Body of pancreas (tissue), 4 donors: ENCODE measurements at regions not wholly inside any gene's neighbourhood (a gene's known extent, or its start where the extent isn't known, plus 50 kb on each side); places are given as distances from the start of the nearest gene placed in this dataset.

Source experiments
- CTCF ChIP-seq, 7 experiments: fragments of 450-650 bp in 4 of 7; fragments of 200-600 bp in 3 of 7; sonication (generic) in 3 of 7; IDR thresholded peaks; one replicate each; pipeline ENCODE4 v1.5.1; 2016 to 2019; ENCODE audit warnings: antibody characterized with exemption in 7 of 7
- POLR2A ChIP-seq, 3 donors: fragments of 450-650 bp; IDR thresholded peaks; one replicate each; pipeline ENCODE4 v1.6.1; 2016; ENCODE audit warnings: antibody characterized with exemption in 3 of 3, mild to moderate bottlenecking in 2 of 3

DNA sequence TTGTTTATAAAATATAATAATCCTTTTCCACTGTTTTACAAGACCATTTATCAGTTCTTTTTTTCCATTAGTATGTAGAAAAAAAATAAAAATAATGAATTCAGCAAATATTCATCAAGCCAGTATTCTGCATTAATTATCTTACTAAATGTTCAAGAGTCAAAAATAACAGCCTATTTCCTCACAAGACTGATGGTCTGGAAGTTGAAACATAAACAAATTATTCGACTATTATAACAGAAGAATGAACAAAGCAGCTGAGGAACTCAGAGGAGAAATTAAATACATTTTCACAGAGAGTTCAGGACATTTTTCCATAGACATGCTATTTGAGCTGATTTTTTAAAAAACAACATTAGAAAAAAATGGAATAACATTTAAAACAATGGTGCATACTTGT, 2594.8 kb downstream of the ARAP2 start:
- TF ChIP-seq CTCF (IDR thresholded peaks at IDR 0.05): no peak
- no peak for TF ChIP-seq POLR2A (IDR thresholded peaks at IDR 0.05)
